Neural cell (in vitro differentiated cells): ENCODE measurements at regions not wholly inside any gene's neighbourhood (a gene's known extent, or its start where the extent isn't known, plus 50 kb on each side); places are given as distances from the start of the nearest gene placed in this dataset.
A peak's percentile ranks its signal among the peaks of the same experiment; 100 is the strongest.

ENCODE experiments used
- CTCF ChIP-seq: fragments of 450-650 bp; IDR thresholded peaks from 2 replicates; pipeline ENCODE4 v1.5.1; 2014; ENCODE audit warnings: antibody characterized with exemption, mild to moderate bottlenecking, moderate library complexity; ENCODE audit not compliant: poor library complexity, severe bottlenecking
- EP300 ChIP-seq: fragments of 450-650 bp; conservative IDR thresholded peaks from 2 replicates; pipeline ENCODE4 v1.6.1; 2014; ENCODE audit warnings: antibody characterized with exemption, mild to moderate bottlenecking, moderate library complexity; ENCODE audit not compliant: poor library complexity, severe bottlenecking
- EZH2 ChIP-seq: fragments of 200-600, 300-800 bp; shearing (Covaris generic), sonication (generic); IDR thresholded peaks from 2 replicates; pipeline ENCODE4 v1.6.1; 2014; ENCODE audit warnings: antibody characterized with exemption, low read length, borderline replicate concordance, mild to moderate bottlenecking; ENCODE audit not compliant: insufficient read depth, poor library complexity, severe bottlenecking
- SMC3 ChIP-seq: fragments of 450-650 bp; conservative IDR thresholded peaks from 2 replicates; pipeline ENCODE4 v1.6.1; 2014; ENCODE audit warnings: antibody characterized with exemption, mild to moderate bottlenecking, moderate library complexity; ENCODE audit not compliant: poor library complexity
- TAF1 ChIP-seq: IDR thresholded peaks from 2 replicates; pipeline ENCODE4 v1.6.1; 2012; ENCODE audit warnings: low read depth
- TF ChIP-seq, protein P1 (sequence below): IDR thresholded peaks from 2 replicates; pipeline ENCODE4 v1.6.1; 2012; ENCODE audit warnings: borderline replicate concordance

GRCh38 chr10:83824099-83824498 lies 315.2 kb upstream of the GHITM start:
- TF ChIP-seq CTCF (no peak), EZH2 (no peak), SMC3 (no peak), EP300 (peak; percentile 41), TAF1 (no peak)
- TF ChIP-seq, protein P1, sequence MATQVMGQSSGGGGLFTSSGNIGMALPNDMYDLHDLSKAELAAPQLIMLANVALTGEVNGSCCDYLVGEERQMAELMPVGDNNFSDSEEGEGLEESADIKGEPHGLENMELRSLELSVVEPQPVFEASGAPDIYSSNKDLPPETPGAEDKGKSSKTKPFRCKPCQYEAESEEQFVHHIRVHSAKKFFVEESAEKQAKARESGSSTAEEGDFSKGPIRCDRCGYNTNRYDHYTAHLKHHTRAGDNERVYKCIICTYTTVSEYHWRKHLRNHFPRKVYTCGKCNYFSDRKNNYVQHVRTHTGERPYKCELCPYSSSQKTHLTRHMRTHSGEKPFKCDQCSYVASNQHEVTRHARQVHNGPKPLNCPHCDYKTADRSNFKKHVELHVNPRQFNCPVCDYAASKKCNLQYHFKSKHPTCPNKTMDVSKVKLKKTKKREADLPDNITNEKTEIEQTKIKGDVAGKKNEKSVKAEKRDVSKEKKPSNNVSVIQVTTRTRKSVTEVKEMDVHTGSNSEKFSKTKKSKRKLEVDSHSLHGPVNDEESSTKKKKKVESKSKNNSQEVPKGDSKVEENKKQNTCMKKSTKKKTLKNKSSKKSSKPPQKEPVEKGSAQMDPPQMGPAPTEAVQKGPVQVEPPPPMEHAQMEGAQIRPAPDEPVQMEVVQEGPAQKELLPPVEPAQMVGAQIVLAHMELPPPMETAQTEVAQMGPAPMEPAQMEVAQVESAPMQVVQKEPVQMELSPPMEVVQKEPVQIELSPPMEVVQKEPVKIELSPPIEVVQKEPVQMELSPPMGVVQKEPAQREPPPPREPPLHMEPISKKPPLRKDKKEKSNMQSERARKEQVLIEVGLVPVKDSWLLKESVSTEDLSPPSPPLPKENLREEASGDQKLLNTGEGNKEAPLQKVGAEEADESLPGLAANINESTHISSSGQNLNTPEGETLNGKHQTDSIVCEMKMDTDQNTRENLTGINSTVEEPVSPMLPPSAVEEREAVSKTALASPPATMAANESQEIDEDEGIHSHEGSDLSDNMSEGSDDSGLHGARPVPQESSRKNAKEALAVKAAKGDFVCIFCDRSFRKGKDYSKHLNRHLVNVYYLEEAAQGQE, result peak; percentile 63
